Myocyte (in vitro differentiated cells): ENCODE measurements at regions not wholly inside any gene's neighbourhood (a gene's known extent, or its start where the extent isn't known, plus 50 kb on each side); places are given as distances from the start of the nearest gene placed in this dataset.
A peak's percentile ranks its signal among the peaks of the same experiment; 100 is the strongest.

ENCODE experiments used
- DNase-seq: peaks from one replicate; pipeline ENCODE4 v3.0.0-alpha.2; 2012; ENCODE audit warnings: low read depth

GRCh38 chrX:10021461-10022272 lies 54.5 kb downstream of the CLDN34 start:
- DNase-seq: no peak

- DNase-seq: no peak
Observed at GRCh38 chrX:10022273-10022541, 55.0 kb downstream of the CLDN34 start.

GRCh38 chrX:10022580-10023245 lies 55.6 kb downstream of the CLDN34 start:
- DNase-seq: no peak

GRCh38 chrX:10023821-10024220 lies 56.7 kb downstream of the CLDN34 start:
- DNase-seq: no peak

- no peak for DNase-seq
Observed at GRCh38 chrX:10025742-10026493, 58.8 kb downstream of the CLDN34 start.

- DNase-seq: no peak
Observed at GRCh38 chrX:10028283-10029104, 61.3 kb downstream of the CLDN34 start.

GRCh38 chrX:10030570-10030969 lies 63.4 kb downstream of the CLDN34 start:
- no peak for DNase-seq

GRCh38 chrX:10031746-10032145 lies 64.6 kb downstream of the CLDN34 start:
- no peak for DNase-seq

GRCh38 chrX:10032147-10032546 lies 65.0 kb downstream of the CLDN34 start:
- DNase-seq: no peak

GRCh38 chrX:10033375-10034007 lies 66.3 kb downstream of the CLDN34 start:
- no peak for DNase-seq

- no peak for DNase-seq
Observed at GRCh38 chrX:10034740-10035260, 67.6 kb downstream of the CLDN34 start.

- DNase-seq: no peak
Observed at GRCh38 chrX:10038585-10038984, 71.4 kb downstream of the CLDN34 start.

- peak; percentile 38 for DNase-seq
Observed at GRCh38 chrX:10039821-10040793, 72.9 kb downstream of the CLDN34 start.

- no peak for DNase-seq
Observed at GRCh38 chrX:10040961-10041360, 73.8 kb downstream of the CLDN34 start.

GRCh38 chrX:10041383-10041782 lies 74.2 kb downstream of the CLDN34 start:
- no peak for DNase-seq

GRCh38 chrX:10042055-10042454 lies 74.9 kb downstream of the CLDN34 start:
- no peak for DNase-seq

GRCh38 chrX:10043386-10043785 lies 76.2 kb downstream of the CLDN34 start:
- DNase-seq: peak; percentile 17

GRCh38 chrX:10044021-10044420 lies 76.9 kb downstream of the CLDN34 start:
- no peak for DNase-seq

- peak; percentile 61 for DNase-seq
Observed at GRCh38 chrX:10045327-10046000, 78.3 kb downstream of the CLDN34 start.
